CD4-positive, CD25-positive, alpha-beta regulatory T cell (primary cell): ENCODE measurements at regions not wholly inside any gene's neighbourhood (a gene's known extent, or its start where the extent isn't known, plus 50 kb on each side); places are given as distances from the start of the nearest gene placed in this dataset.

Experiments used
- ATAC-seq, 2 donors: fragments of 150-1000 bp; cut with Tn5 transposase; one replicate each; pipeline ENCODE4 v1.10.0; 2021; ENCODE audit warnings: low read depth in 2 of 2, moderate number of reproducible peaks in 2 of 2, moderate library complexity in 1 of 2
- DNase-seq, 3 donors: peaks; one replicate each; pipeline versions ENCODE4 v3.0.0 to v3.0.0-alpha.2; 2012 to 2022; ENCODE audit warnings: mixed read lengths in 1 of 3
- H3K27ac ChIP-seq: one replicate; pipeline ENCODE4 v1.7.0; 2013; ENCODE audit warnings: mild to moderate bottlenecking, low read length; ENCODE audit not compliant: insufficient read depth, poor library complexity, severe bottlenecking
- H3K27me3 ChIP-seq: one replicate; pipeline ENCODE4 v1.7.0; 2013; ENCODE audit warnings: low read length; ENCODE audit not compliant: control insufficient read depth, insufficient read depth
- H3K36me3 ChIP-seq: one replicate; pipeline ENCODE4 v1.7.0; 2013; ENCODE audit warnings: mild to moderate bottlenecking, low read length, moderate library complexity; ENCODE audit not compliant: control insufficient read depth, insufficient read depth
- H3K4me1 ChIP-seq: 2 replicates; pipeline ENCODE4 v1.7.0; 2013; ENCODE audit warnings: mild to moderate bottlenecking, low read length; ENCODE audit not compliant: insufficient read depth, control insufficient read depth, poor library complexity, severe bottlenecking
- H3K4me3 ChIP-seq: one replicate; pipeline ENCODE4 v1.7.0; 2013; ENCODE audit warnings: low read depth, mild to moderate bottlenecking, low read length, moderate library complexity
- H3K9me3 ChIP-seq, 2 experiments: 1 replicate in 1 of 2; 2 replicates in 1 of 2; pipeline ENCODE4 v1.7.0; 2013; ENCODE audit warnings: low read length in 2 of 2, mild to moderate bottlenecking in 1 of 2, moderate library complexity in 1 of 2; ENCODE audit not compliant: control insufficient read depth in 2 of 2
- H3K27ac Mint-ChIP-seq, 3 donors: one replicate each; pipeline ENCODE4 v1.8.0; 2020 to 2022; ENCODE audit warnings: mild to moderate bottlenecking in 3 of 3, mixed read lengths in 3 of 3, moderate library complexity in 2 of 3
- H3K27me3 Mint-ChIP-seq: one replicate; pipeline ENCODE4 v1.8.0; 2022; ENCODE audit warnings: mild to moderate bottlenecking, mixed read lengths
- H3K36me3 Mint-ChIP-seq: one replicate; pipeline ENCODE4 v1.8.0; 2020; ENCODE audit warnings: mixed read lengths
- H3K4me1 Mint-ChIP-seq, 4 donors: one replicate each; pipeline ENCODE4 v1.8.0; 2020 to 2022; ENCODE audit warnings: mixed read lengths in 4 of 4, mild to moderate bottlenecking in 1 of 4
- H3K4me3 Mint-ChIP-seq, 4 donors: one replicate each; pipeline ENCODE4 v1.8.0; 2020 to 2022; ENCODE audit warnings: mild to moderate bottlenecking in 4 of 4, mixed read lengths in 4 of 4, moderate library complexity in 3 of 4
- H3K9me3 Mint-ChIP-seq, 7 donors: one replicate each; pipeline ENCODE4 v1.8.0; 2020 to 2022; ENCODE audit warnings: mixed read lengths in 7 of 7, mild to moderate bottlenecking in 3 of 7, moderate library complexity in 2 of 7

- H3K27ac ChIP-seq: no peak overlapping the region
- no peak overlapping the region for H3K4me3 ChIP-seq
- Mint-ChIP-seq H3K27me3 (no peaks in the 10 kb centered on the region), H3K27ac (no peak overlapping the region), H3K9me3 (peaks cover 0 to 10% (median 3%) of the 10 kb centered on the region in 7 donors), H3K36me3 (no peaks in the 10 kb centered on the region), H3K4me3 (no peak overlapping the region), H3K4me1 (peaks cover 0 to 1% (median 0%) of the 10 kb centered on the region in 4 donors)
- no peaks in the 10 kb centered on the region for H3K9me3 ChIP-seq
- H3K27me3 ChIP-seq: no peaks in the 10 kb centered on the region
- no peaks in the 10 kb centered on the region for H3K4me1 ChIP-seq
- no peak for DNase-seq
- no peaks in the 10 kb centered on the region for H3K36me3 ChIP-seq
- no peak for ATAC-seq
These were observed 184.2 kb downstream of the ATPSCKMT start for GRCh38 chr5:10065428-10066000.

GRCh38 chr5:10064546-10065195 lies 185.0 kb downstream of the ATPSCKMT start:
- peaks cover 0 to 10% (median 3%) of the 10 kb centered on the region in 7 donors for H3K9me3 Mint-ChIP-seq
- H3K36me3 Mint-ChIP-seq: no peaks in the 10 kb centered on the region
- Histone ChIP-seq H3K9me3 (no peaks in the 10 kb centered on the region), H3K4me3 (no peak overlapping the region), H3K27ac (no peak overlapping the region), H3K4me1 (no peaks in the 10 kb centered on the region), H3K36me3 (no peaks in the 10 kb centered on the region), H3K27me3 (no peaks in the 10 kb centered on the region)
- no peaks in the 10 kb centered on the region for H3K27me3 Mint-ChIP-seq
- no peak overlapping the region for H3K27ac Mint-ChIP-seq
- peaks cover 0 to 1% (median 0%) of the 10 kb centered on the region in 4 donors for H3K4me1 Mint-ChIP-seq
- ATAC-seq (no peak), DNase-seq (no peak)
- H3K4me3 Mint-ChIP-seq: no peak overlapping the region

GRCh38 chr5:10063997-10064396 lies 185.7 kb downstream of the ATPSCKMT start:
- H3K4me1 ChIP-seq: no peaks in the 10 kb centered on the region
- no peak overlapping the region for H3K4me3 ChIP-seq
- DNase-seq (no peak), ATAC-seq (no peak)
- peaks cover 0 to 1% (median 0%) of the 10 kb centered on the region in 4 donors for H3K4me1 Mint-ChIP-seq
- no peak overlapping the region for H3K4me3 Mint-ChIP-seq
- no peaks in the 10 kb centered on the region for H3K27me3 ChIP-seq
- H3K27ac ChIP-seq: no peak overlapping the region
- H3K27ac Mint-ChIP-seq: no peak overlapping the region
- H3K27me3 Mint-ChIP-seq: no peaks in the 10 kb centered on the region
- H3K36me3 ChIP-seq: no peaks in the 10 kb centered on the region
- peaks cover 0 to 6% (median 1%) of the 10 kb centered on the region in 7 donors for H3K9me3 Mint-ChIP-seq
- H3K36me3 Mint-ChIP-seq: no peaks in the 10 kb centered on the region
- H3K9me3 ChIP-seq: no peaks in the 10 kb centered on the region

GRCh38 chr5:10059980-10060379 lies 189.7 kb downstream of the ATPSCKMT start:
- peaks cover 0 to 4% (median 0%) of the 10 kb centered on the region in 7 donors for H3K9me3 Mint-ChIP-seq
- no peak overlapping the region for H3K27ac Mint-ChIP-seq
- H3K4me1 ChIP-seq: no peaks in the 10 kb centered on the region
- ATAC-seq: no peak
- H3K9me3 ChIP-seq: no peaks in the 10 kb centered on the region
- no peaks in the 10 kb centered on the region for H3K36me3 Mint-ChIP-seq
- H3K27ac ChIP-seq: no peak overlapping the region
- no peaks in the 10 kb centered on the region for H3K27me3 ChIP-seq
- no peaks in the 10 kb centered on the region for H3K27me3 Mint-ChIP-seq
- no peaks in the 10 kb centered on the region for H3K36me3 ChIP-seq
- no peaks in the 10 kb centered on the region for H3K4me1 Mint-ChIP-seq
- H3K4me3 Mint-ChIP-seq: no peak overlapping the region
- H3K4me3 ChIP-seq: no peak overlapping the region
- no peak for DNase-seq

- H3K36me3 ChIP-seq: no peaks in the 10 kb centered on the region
- no peaks in the 10 kb centered on the region for H3K4me1 Mint-ChIP-seq
- peaks cover 0 to 4% (median 0%) of the 10 kb centered on the region in 7 donors for H3K9me3 Mint-ChIP-seq
- H3K4me3 ChIP-seq: no peak overlapping the region
- no peak overlapping the region for H3K4me3 Mint-ChIP-seq
- no peak for DNase-seq
- H3K36me3 Mint-ChIP-seq: no peaks in the 10 kb centered on the region
- H3K27me3 ChIP-seq: no peaks in the 10 kb centered on the region
- ATAC-seq: no peak
- H3K9me3 ChIP-seq: no peaks in the 10 kb centered on the region
- no peaks in the 10 kb centered on the region for H3K27me3 Mint-ChIP-seq
- H3K4me1 ChIP-seq: no peaks in the 10 kb centered on the region
- no peak overlapping the region for H3K27ac ChIP-seq
- no peak overlapping the region for H3K27ac Mint-ChIP-seq
These were observed 190.1 kb downstream of the ATPSCKMT start for GRCh38 chr5:10059556-10059955.

- peaks cover 1 to 3% of the 10 kb centered on the region in 2 experiments for H3K9me3 ChIP-seq
- H3K4me1 Mint-ChIP-seq: no peaks in the 10 kb centered on the region
- H3K4me3 Mint-ChIP-seq: no peak overlapping the region
These were observed 192.3 kb downstream of the ATPSCKMT start for GRCh38 chr5:10057356-10057755.

GRCh38 chr5:10056228-10056760 lies 193.4 kb downstream of the ATPSCKMT start:
- no peaks in the 10 kb centered on the region for H3K27me3 Mint-ChIP-seq
- no peaks in the 10 kb centered on the region for H3K36me3 Mint-ChIP-seq
- H3K36me3 ChIP-seq: no peaks in the 10 kb centered on the region

More at GRCh38 chr5:10057356-10057755, 192.3 kb downstream of the ATPSCKMT start:
- ATAC-seq (no peak), DNase-seq (no peak)
- Histone ChIP-seq H3K27me3 (no peaks in the 10 kb centered on the region), H3K27ac (no peak overlapping the region), H3K4me3 (no peak overlapping the region), H3K4me1 (no peaks in the 10 kb centered on the region), H3K36me3 (no peaks in the 10 kb centered on the region)
- Mint-ChIP-seq H3K27ac (no peak overlapping the region), H3K36me3 (no peaks in the 10 kb centered on the region), H3K27me3 (no peaks in the 10 kb centered on the region), H3K9me3 (peaks cover 3 to 11% (median 6%) of the 10 kb centered on the region in 7 donors)

More at GRCh38 chr5:10056228-10056760, 193.4 kb downstream of the ATPSCKMT start:
- Histone ChIP-seq H3K4me1 (no peaks in the 10 kb centered on the region), H3K27ac (no peak overlapping the region), H3K4me3 (no peak overlapping the region), H3K27me3 (no peaks in the 10 kb centered on the region), H3K9me3 (peaks cover 6 to 14% of the 10 kb centered on the region in 2 experiments)
- no peak overlapping the region for H3K27ac Mint-ChIP-seq
- no peak for DNase-seq
- H3K4me1 Mint-ChIP-seq: no peaks in the 10 kb centered on the region
- peaks cover 3 to 16% (median 6%) of the 10 kb centered on the region in 7 donors for H3K9me3 Mint-ChIP-seq
- no peak overlapping the region for H3K4me3 Mint-ChIP-seq
- ATAC-seq: no peak
